ENCODE measurements at regions not wholly inside any gene's neighbourhood (a gene's known extent, or its start where the extent isn't known, plus 50 kb on each side); places are given as distances from the start of the nearest gene placed in this dataset.

GRCh38 chr3:5613599-5613998, 426.1 kb downstream of the EDEM1 start:
- TF ChIP-seq CTCF (IDR thresholded peaks at IDR 0.05; ENCODE audit: low read depth, low read length) = no peak
- Histone ChIP-seq H3K4me3 (ENCODE audit: low read depth, low read length) (no peak overlapping the region), H3K27me3 (ENCODE audit: insufficient read depth, low read depth, severe bottlenecking) (peaks cover 63% of the 10 kb centered on the region), H3K27ac (no peak overlapping the region), H3K9me3 (ENCODE audit: severe bottlenecking) (no peaks in the 10 kb centered on the region), H3K36me3 (no peaks in the 10 kb centered on the region)
- no peak for DNase-seq

- no peak overlapping the region for H3K27ac ChIP-seq
- H3K27me3 ChIP-seq (ENCODE audit: insufficient read depth, low read depth, severe bottlenecking) = peaks cover 49% of the 10 kb centered on the region
- H3K4me3 ChIP-seq (ENCODE audit: low read depth, low read length) = no peak overlapping the region
- DNase-seq = no peak
- no peaks in the 10 kb centered on the region for H3K9me3 ChIP-seq (ENCODE audit: severe bottlenecking)
- no peaks in the 10 kb centered on the region for H3K36me3 ChIP-seq
- TF ChIP-seq CTCF (IDR thresholded peaks at IDR 0.05; ENCODE audit: low read depth, low read length) = no peak
Observed at GRCh38 chr3:5616873-5617272, 429.4 kb downstream of the EDEM1 start.

- TF ChIP-seq CTCF (IDR thresholded peaks at IDR 0.05; ENCODE audit: low read depth, low read length) = no peak
- Histone ChIP-seq H3K27me3 (ENCODE audit: insufficient read depth, low read depth, severe bottlenecking) (peaks cover 44% of the 10 kb centered on the region), H3K27ac (no peak overlapping the region), H3K36me3 (no peaks in the 10 kb centered on the region), H3K9me3 (ENCODE audit: severe bottlenecking) (no peaks in the 10 kb centered on the region), H3K4me3 (ENCODE audit: low read depth, low read length) (no peak overlapping the region)
- no peak for DNase-seq
Observed at GRCh38 chr3:5618170-5618569, 430.7 kb downstream of the EDEM1 start.

GRCh38 chr3:5630406-5630805, 442.9 kb downstream of the EDEM1 start:
- no peak for DNase-seq
- Histone ChIP-seq H3K4me3 (ENCODE audit: low read depth, low read length) (no peak overlapping the region), H3K27ac (no peak overlapping the region), H3K27me3 (ENCODE audit: insufficient read depth, low read depth, severe bottlenecking) (peaks cover 12% of the 10 kb centered on the region), H3K36me3 (no peaks in the 10 kb centered on the region), H3K9me3 (ENCODE audit: severe bottlenecking) (no peaks in the 10 kb centered on the region)
- no peak for TF ChIP-seq CTCF (IDR thresholded peaks at IDR 0.05; ENCODE audit: low read depth, low read length)

- no peak overlapping the region for H3K4me3 ChIP-seq (ENCODE audit: low read depth, low read length)
- no peaks in the 10 kb centered on the region for H3K9me3 ChIP-seq (ENCODE audit: severe bottlenecking)
- H3K36me3 ChIP-seq = no peaks in the 10 kb centered on the region
- H3K27ac ChIP-seq = no peak overlapping the region
- DNase-seq = no peak
- no peak for TF ChIP-seq CTCF (IDR thresholded peaks at IDR 0.05; ENCODE audit: low read depth, low read length)
- H3K27me3 ChIP-seq (ENCODE audit: insufficient read depth, low read depth, severe bottlenecking) = peaks cover 33% of the 10 kb centered on the region
Observed at GRCh38 chr3:5633960-5634359, 446.5 kb downstream of the EDEM1 start.

- Histone ChIP-seq H3K9me3 (ENCODE audit: severe bottlenecking) (no peaks in the 10 kb centered on the region), H3K27me3 (ENCODE audit: insufficient read depth, low read depth, severe bottlenecking) (peaks cover 33% of the 10 kb centered on the region), H3K36me3 (no peaks in the 10 kb centered on the region), H3K4me3 (ENCODE audit: low read depth, low read length) (no peak overlapping the region), H3K27ac (no peak overlapping the region)
- DNase-seq = no peak
- no peak for TF ChIP-seq CTCF (IDR thresholded peaks at IDR 0.05; ENCODE audit: low read depth, low read length)
Observed at GRCh38 chr3:5634411-5634810, 446.9 kb downstream of the EDEM1 start.

All from WERI-Rb-1 (cell line).